ENCODE measurements at regions not wholly inside any gene's neighbourhood (a gene's known extent, or its start where the extent isn't known, plus 50 kb on each side); places are given as distances from the start of the nearest gene placed in this dataset.

DNA sequence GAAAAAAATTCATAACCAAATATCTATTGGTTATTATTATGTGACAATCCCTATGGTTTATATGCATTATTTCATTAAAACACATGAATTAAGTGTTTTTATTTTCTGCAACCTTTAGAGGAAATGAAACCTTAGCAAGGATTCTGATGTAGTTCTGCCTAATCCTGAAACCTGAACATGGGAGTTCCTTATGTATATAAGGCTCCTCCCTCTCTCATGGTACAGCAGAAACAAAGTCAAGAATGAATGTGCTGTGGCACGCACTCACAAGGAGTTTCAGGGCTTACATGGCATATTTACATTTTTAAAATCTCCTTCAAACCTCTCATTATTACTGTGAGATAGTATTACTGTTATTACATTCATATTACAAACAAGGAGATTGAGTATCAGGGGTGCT lies 426.4 kb upstream of the CITED2 start:
- intact Hi-C loops (cut with micrococcal nuclease; ENCODE audit: unreplicated experiment) = no loop called here
- no peaks in the 10 kb centered on the region for H3K27me3 Mint-ChIP-seq (ENCODE audit: insufficient read depth, unreplicated experiment)
- H3K4me3 ChIP-seq (ENCODE audit: low read depth, low read length) = no peak overlapping the region
- H3K9me3 ChIP-seq = peaks cover 3% of the 10 kb centered on the region; the same call in 1 of the 2 replicates
- ChIA-PET POLR2A (no interaction called here), CTCF (no interaction called here)
- peaks cover 12% of the 10 kb centered on the region for H3K4me1 ChIP-seq
- no peaks in the 10 kb centered on the region for H3K36me3 ChIP-seq (ENCODE audit: control insufficient read depth, insufficient read depth, low read length)
- H3K4me1 Mint-ChIP-seq (ENCODE audit: low read depth, unreplicated experiment) = no peaks in the 10 kb centered on the region
- H3K27ac Mint-ChIP-seq (ENCODE audit: unreplicated experiment) = no peak overlapping the region
- TF ChIP-seq, protein P1, sequence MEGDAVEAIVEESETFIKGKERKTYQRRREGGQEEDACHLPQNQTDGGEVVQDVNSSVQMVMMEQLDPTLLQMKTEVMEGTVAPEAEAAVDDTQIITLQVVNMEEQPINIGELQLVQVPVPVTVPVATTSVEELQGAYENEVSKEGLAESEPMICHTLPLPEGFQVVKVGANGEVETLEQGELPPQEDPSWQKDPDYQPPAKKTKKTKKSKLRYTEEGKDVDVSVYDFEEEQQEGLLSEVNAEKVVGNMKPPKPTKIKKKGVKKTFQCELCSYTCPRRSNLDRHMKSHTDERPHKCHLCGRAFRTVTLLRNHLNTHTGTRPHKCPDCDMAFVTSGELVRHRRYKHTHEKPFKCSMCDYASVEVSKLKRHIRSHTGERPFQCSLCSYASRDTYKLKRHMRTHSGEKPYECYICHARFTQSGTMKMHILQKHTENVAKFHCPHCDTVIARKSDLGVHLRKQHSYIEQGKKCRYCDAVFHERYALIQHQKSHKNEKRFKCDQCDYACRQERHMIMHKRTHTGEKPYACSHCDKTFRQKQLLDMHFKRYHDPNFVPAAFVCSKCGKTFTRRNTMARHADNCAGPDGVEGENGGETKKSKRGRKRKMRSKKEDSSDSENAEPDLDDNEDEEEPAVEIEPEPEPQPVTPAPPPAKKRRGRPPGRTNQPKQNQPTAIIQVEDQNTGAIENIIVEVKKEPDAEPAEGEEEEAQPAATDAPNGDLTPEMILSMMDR (IDR thresholded peaks at IDR 0.05; ENCODE audit: insufficient read depth in 1 of 2, low read depth in 1 of 2, low read length in 1 of 2, severe bottlenecking in 1 of 2, unreplicated experiment in 1 of 2) = no peak
- BruUV-seq (replicated peaks) = no TSS peak
- H3K4me3 Mint-ChIP-seq (ENCODE audit: unreplicated experiment) = no peak overlapping the region
- DNase-seq = no peak
- H3K36me3 Mint-ChIP-seq (ENCODE audit: insufficient read depth, unreplicated experiment) = no peaks in the 10 kb centered on the region
- H3K9me3 Mint-ChIP-seq (ENCODE audit: unreplicated experiment) = no peaks in the 10 kb centered on the region
- H3K27me3 ChIP-seq (replicated peaks; ENCODE audit: control insufficient read depth, insufficient read depth, low read length) = no peaks in the 10 kb centered on the region

DNA sequence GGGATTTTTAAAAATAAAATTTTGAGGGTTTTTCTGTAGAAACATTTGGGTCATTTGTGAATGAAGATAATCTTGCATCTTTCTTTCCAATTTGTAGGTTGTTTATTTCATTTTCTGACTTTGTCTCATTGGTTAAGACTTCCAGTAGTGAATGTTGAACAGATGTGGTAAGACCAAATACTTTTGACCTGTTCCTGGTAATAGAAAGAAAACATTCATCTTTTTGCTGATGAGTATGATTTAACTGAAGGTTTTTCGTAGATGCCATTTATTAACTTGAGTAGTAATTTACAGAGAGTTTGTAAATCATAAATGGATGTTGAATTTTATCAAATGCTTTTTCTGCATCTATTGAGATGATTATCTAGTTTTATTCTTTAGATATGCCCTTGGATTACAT lies 416.1 kb upstream of the CITED2 start:
- intact Hi-C loops (cut with micrococcal nuclease; ENCODE audit: unreplicated experiment) = no loop called here
- no peaks in the 10 kb centered on the region for H3K4me1 ChIP-seq
- H3K4me3 ChIP-seq (ENCODE audit: low read depth, low read length) = no peak overlapping the region
- no peaks in the 10 kb centered on the region for H3K9me3 ChIP-seq
- H3K4me1 Mint-ChIP-seq (ENCODE audit: low read depth, unreplicated experiment) = no peaks in the 10 kb centered on the region
- CTCF ChIA-PET = no interaction called here
- H3K36me3 ChIP-seq (ENCODE audit: control insufficient read depth, insufficient read depth, low read length) = no peaks in the 10 kb centered on the region
- POLR2A ChIA-PET = no interaction called here
- peaks cover 8% of the 10 kb centered on the region for H3K9me3 Mint-ChIP-seq (ENCODE audit: unreplicated experiment)
- BruUV-seq (replicated peaks) = no TSS peak
- TF ChIP-seq, protein P1 (IDR thresholded peaks at IDR 0.05; ENCODE audit: insufficient read depth in 1 of 2, low read depth in 1 of 2, low read length in 1 of 2, severe bottlenecking in 1 of 2, unreplicated experiment in 1 of 2) = no peak
- H3K27me3 ChIP-seq (replicated peaks; ENCODE audit: control insufficient read depth, insufficient read depth, low read length) = no peaks in the 10 kb centered on the region
- H3K27me3 Mint-ChIP-seq (ENCODE audit: insufficient read depth, unreplicated experiment) = no peaks in the 10 kb centered on the region
- H3K27ac Mint-ChIP-seq (ENCODE audit: unreplicated experiment) = no peak overlapping the region
- no peak overlapping the region for H3K4me3 Mint-ChIP-seq (ENCODE audit: unreplicated experiment)
- DNase-seq = no peak
- no peaks in the 10 kb centered on the region for H3K36me3 Mint-ChIP-seq (ENCODE audit: insufficient read depth, unreplicated experiment)

DNA sequence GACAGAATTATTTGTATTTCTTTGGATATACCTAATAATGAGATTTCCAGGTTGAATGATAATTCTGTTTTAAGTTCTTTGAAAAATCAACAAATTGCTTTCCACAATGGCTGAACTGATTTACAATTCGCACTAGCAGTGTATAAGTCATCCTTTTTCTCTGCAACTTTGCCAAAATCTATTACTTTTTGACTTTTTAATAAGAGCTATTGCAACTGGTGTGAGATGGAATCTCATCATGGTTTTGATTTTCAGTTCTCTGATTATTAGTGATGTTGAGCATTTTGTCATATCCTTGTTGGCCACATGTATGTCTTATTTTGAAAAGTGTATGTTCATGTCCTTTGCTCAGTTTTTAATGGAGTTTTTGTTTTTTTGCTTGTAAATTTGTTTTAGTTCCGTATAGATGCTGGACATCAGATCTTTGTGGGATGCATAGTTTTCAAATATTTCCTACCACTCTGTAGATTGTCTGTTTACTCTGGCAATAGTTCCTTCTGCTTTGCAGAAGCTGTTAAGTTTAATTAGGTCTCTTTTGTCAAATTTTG lies 409.8 kb upstream of the CITED2 start:
- Histone ChIP-seq H3K9me3 (peaks cover 9% of the 10 kb centered on the region; the same call in 1 of the 2 replicates), H3K4me1 (no peaks in the 10 kb centered on the region), H3K36me3 (ENCODE audit: control insufficient read depth, insufficient read depth, low read length) (no peaks in the 10 kb centered on the region), H3K4me3 (ENCODE audit: low read depth, low read length) (no peak overlapping the region), H3K27me3 (replicated peaks; ENCODE audit: control insufficient read depth, insufficient read depth, low read length) (no peaks in the 10 kb centered on the region)
- TF ChIP-seq, protein P1 (IDR thresholded peaks at IDR 0.05; ENCODE audit: insufficient read depth in 1 of 2, low read depth in 1 of 2, low read length in 1 of 2, severe bottlenecking in 1 of 2, unreplicated experiment in 1 of 2) = no peak
- ChIA-PET CTCF (no interaction called here), POLR2A (no interaction called here)
- peaks cover 23% of the 10 kb centered on the region for H3K9me3 Mint-ChIP-seq (ENCODE audit: unreplicated experiment)
- H3K4me3 Mint-ChIP-seq (ENCODE audit: unreplicated experiment) = no peak overlapping the region
- no peak for DNase-seq
- H3K4me1 Mint-ChIP-seq (ENCODE audit: low read depth, unreplicated experiment) = no peaks in the 10 kb centered on the region
- H3K27me3 Mint-ChIP-seq (ENCODE audit: insufficient read depth, unreplicated experiment) = no peaks in the 10 kb centered on the region
- no peaks in the 10 kb centered on the region for H3K36me3 Mint-ChIP-seq (ENCODE audit: insufficient read depth, unreplicated experiment)
- no TSS peak for BruUV-seq (replicated peaks)
- intact Hi-C loops (cut with micrococcal nuclease; ENCODE audit: unreplicated experiment) = no loop called here
- no peak overlapping the region for H3K27ac Mint-ChIP-seq (ENCODE audit: unreplicated experiment)
